ENCODE measurements at regions not wholly inside any gene's neighbourhood (a gene's known extent, or its start where the extent isn't known, plus 50 kb on each side); places are given as distances from the start of the nearest gene placed in this dataset.

DNA sequence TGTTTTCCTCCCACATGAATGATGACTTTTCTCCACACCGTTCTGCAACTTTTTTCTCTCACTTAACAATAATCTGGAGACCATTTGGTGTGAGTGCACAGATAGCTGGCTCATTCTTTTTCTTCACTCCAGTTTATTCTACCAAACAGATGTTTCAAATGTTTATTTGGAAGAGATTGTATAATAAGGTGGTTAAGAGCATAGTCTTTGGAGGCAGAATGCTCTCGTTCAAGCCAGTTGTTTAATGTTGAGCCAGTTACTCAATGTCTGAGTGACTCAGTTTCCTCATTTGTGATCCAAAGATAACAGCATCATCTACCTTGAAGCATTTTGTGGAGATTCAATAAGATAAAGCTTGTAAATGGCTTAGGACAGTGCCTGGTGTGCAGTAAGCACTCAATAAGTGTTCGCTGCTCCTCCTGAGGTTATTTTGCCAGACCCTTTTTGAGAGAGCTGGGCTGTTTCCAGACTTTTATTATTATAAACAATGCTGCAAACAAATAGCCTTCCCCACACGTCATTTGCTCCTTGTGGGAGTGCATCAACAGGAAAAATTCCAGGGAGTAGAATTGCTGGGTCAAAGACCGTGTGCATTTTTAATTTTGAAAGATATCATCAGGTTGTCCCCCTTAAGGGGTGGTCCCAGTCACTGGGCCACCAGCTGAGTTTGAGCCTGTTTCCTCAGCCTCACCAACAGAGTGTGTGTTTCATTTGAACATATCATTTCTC, 70.6 kb downstream of the VEGFA start:
- no peak for DNase-seq

DNA sequence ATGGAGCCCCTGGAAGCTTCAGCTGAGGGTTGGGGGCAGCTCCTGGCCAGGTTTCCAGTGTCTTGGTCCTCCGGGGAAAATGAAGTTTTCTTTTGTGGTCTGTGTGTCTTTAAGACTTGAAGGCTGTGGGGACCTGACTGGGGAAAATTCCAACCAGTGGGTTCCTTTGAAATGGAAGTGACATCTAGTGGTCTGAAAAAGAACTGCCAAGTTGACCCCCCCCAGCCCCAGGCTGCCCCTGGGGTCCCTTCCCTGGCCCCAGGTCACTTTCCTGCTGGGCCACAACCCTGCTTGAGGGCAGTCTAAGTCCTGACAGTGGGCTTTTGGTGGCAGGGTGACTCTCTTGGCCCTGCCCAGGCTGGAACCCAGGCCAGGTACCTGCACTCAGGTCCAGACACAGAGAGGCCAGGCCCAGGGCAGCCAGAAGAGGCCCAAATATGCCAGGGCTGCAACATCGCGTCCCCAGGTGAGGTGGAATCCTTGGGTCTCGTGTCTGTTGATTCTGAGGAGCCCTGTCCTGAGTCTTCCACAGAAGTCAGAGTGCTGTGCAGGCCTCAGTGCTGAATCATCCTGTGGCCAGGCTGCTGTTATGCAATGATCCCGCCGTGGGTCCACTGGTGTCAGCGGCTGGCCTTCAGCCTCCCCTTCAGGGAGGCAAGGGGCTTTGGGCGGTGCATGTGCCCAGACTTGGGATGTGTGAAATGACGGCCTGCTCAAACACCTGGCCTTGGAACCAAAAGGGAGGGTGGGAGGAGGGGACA, 68.4 kb downstream of the VEGFA start:
- no peak for DNase-seq

DNA sequence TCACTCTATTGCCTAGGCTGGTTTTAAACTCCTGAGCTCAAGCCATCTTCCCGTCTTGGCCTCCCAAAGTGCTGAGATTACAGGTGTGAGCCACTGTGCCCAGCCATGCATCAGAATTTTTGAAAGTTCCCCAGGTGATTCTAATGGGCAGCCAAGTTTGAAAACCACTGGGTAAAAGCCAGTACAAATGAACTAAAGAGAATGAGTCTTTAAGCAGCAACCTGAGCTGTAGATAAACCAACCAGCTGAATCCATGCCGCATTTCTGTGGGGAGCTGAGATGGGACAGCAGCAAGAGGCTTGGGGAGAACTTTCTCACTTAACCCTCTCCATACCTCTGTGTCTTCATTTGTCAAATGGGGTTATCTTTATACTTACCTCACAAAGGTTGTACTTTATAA, 67.5 kb downstream of the VEGFA start:
- no peak for DNase-seq

DNA sequence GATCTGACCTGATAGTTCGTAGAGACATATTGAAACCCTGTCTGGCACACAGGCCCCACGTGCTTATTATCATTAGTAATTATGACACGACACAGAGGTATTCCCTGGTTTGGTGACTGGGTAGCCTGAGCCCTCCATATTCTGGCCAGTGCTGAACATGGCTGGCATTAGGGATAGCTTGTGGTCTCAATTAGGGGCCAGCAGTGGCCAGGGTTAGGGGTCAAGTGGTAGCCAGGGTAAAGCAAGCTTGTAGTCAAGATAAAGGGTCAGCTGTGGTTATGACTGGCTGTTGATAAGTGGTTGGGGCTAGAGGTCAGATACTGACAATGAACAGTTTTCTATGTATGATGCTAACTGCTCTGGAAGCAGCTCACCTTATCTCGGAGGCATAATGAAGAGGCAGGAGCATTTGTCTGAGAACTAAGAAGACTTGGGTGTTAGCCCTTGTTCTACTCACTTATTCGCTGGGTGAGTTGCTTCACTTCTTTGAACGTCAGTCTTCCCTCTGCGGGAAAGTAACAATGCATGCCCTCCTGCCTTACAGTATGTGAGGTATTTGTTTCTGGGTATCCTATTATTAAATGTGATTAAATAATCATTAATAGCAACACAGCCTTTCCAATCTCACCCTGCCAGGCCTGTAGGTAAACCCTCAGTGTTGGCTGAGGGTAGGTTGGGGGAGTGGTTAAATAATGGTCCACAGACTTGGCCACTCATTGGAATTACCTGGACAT, 66.7 kb downstream of the VEGFA start:
- DNase-seq: no peak

Measured in NCI-H187 treated with DMSO at 0.1 percent for 48 hours (cell line).